Adrenal gland (tissue), 5 donors: ENCODE measurements at regions not wholly inside any gene's neighbourhood (a gene's known extent, or its start where the extent isn't known, plus 50 kb on each side); places are given as distances from the start of the nearest gene placed in this dataset.

ENCODE experiments used
- CTCF ChIP-seq, 6 experiments: fragments of 450-650 bp in 4 of 6; fragments of 200-600 bp in 2 of 6; sonication (generic) in 1 of 6; IDR thresholded peaks; 1 replicate in 5 of 6; 2 replicates in 1 of 6; pipeline versions ENCODE4 v1.5.1 to v1.8.0; 2016 to 2021; ENCODE audit warnings: antibody characterized with exemption in 6 of 6, mild to moderate bottlenecking in 2 of 6, moderate library complexity in 1 of 6
- POLR2A ChIP-seq, 2 donors: fragments of 450-650 bp; IDR thresholded peaks; one replicate each; pipeline ENCODE4 v1.6.1; 2017; ENCODE audit warnings: antibody characterized with exemption in 2 of 2, mild to moderate bottlenecking in 2 of 2, moderate library complexity in 1 of 2
- donor health status: DM: no; HTN: no; CAD: no.

GRCh38 chr18:43751203-43751602 is 473.9 kb upstream of the SYT4 start:
- TF ChIP-seq POLR2A (IDR thresholded peaks at IDR 0.05) (no peak), CTCF (IDR thresholded peaks at IDR 0.05) (no peak)
